IMR-90 (cell line): ENCODE measurements at regions not wholly inside any gene's neighbourhood (a gene's known extent, or its start where the extent isn't known, plus 50 kb on each side); places are given as distances from the start of the nearest gene placed in this dataset.

Experiments used
- ATAC-seq: fragments of 200-7000 bp; cut with Tn5 transposase; 2 replicates; pipeline ENCODE4 v1.9.1; 2020; ENCODE audit warnings: low read depth, mild to moderate bottlenecking, moderate library complexity
- BruUV-seq: library from RNA; stranded (reverse); fragments of 400-500 nt; replicated peaks from 2 replicates; lab custom pipeline; 2021; lab: Mats Ljungman, UMichigan
- CTCF ChIA-PET: fragments of 300-600 bp; formaldehyde crosslinking; extraction: SDS; loops from one replicate; lab custom pipeline; 2021; ENCODE audit warnings: antibody characterized with exemption; lab: Yijun Ruan, JAX
- POLR2A ChIA-PET: fragments of 300-600 bp; sonication (Branson Sonifier 250); formaldehyde crosslinking; loops from one replicate; lab custom pipeline; 2022; ENCODE audit warnings: antibody characterized with exemption; ENCODE audit not compliant: unreplicated experiment; lab: Charles Lee
- DNase-seq: peaks from one replicate; pipeline ENCODE4 v3.0.0; 2013
- H2AFZ ChIP-seq: replicated peaks from 2 replicates; pipeline ENCODE3; 2013; ENCODE audit warnings: low read length, mild to moderate bottlenecking; ENCODE audit not compliant: poor library complexity
- H2AK5ac ChIP-seq: 2 replicates; pipeline ENCODE4 v1.6.1; 2013; ENCODE audit warnings: low read depth, low read length, inconsistent platforms
- H2AK9ac ChIP-seq: replicated peaks from 2 replicates; pipeline ENCODE3; 2013; ENCODE audit warnings: mild to moderate bottlenecking, low read depth, low read length, moderate library complexity; ENCODE audit not compliant: poor library complexity
- H2BK120ac ChIP-seq: 2 replicates; pipeline ENCODE4 v1.6.1; 2013; ENCODE audit warnings: low read depth, low read length, inconsistent platforms
- H2BK15ac ChIP-seq: 3 replicates; pipeline ENCODE4 v1.6.1; 2013; ENCODE audit warnings: low read depth, low read length, inconsistent platforms
- H2BK20ac ChIP-seq: 2 replicates; pipeline ENCODE4 v1.6.1; 2013; ENCODE audit warnings: low read depth, mild to moderate bottlenecking, inconsistent platforms, low read length, moderate library complexity
- H2BK5ac ChIP-seq: 2 replicates; pipeline ENCODE4 v1.6.1; 2013; ENCODE audit warnings: mild to moderate bottlenecking, low read depth, low read length, inconsistent platforms; ENCODE audit not compliant: poor library complexity, severe bottlenecking
- H3K14ac ChIP-seq: replicated peaks from 2 replicates; pipeline ENCODE4 v1.6.1; 2013; ENCODE audit warnings: low read depth, low read length, inconsistent platforms
- H3K18ac ChIP-seq: 2 replicates; pipeline ENCODE4 v1.6.1; 2013; ENCODE audit warnings: low read depth, low read length, control low read depth
- H3K23ac ChIP-seq: 2 replicates; pipeline ENCODE4 v1.6.1; 2013; ENCODE audit warnings: low read depth, low read length, inconsistent platforms
- H3K27ac ChIP-seq: 2 replicates; pipeline ENCODE4 v1.5.1; 2013; ENCODE audit warnings: mild to moderate bottlenecking, control low read depth, low read length; ENCODE audit not compliant: insufficient read depth
- H3K27me3 ChIP-seq: 2 replicates; pipeline ENCODE4 v1.6.1; 2013; ENCODE audit warnings: low read length; ENCODE audit not compliant: control insufficient read depth, insufficient read depth
- H3K36me3 ChIP-seq: 2 replicates; pipeline ENCODE4 v1.6.1; 2013; ENCODE audit warnings: low read length, mixed read lengths; ENCODE audit not compliant: control insufficient read depth, insufficient read depth
- H3K4ac ChIP-seq: 2 replicates; pipeline ENCODE4 v1.6.1; 2013; ENCODE audit warnings: low read depth, low read length, inconsistent platforms
- H3K4me1 ChIP-seq: 2 replicates; pipeline ENCODE4 v1.6.1; 2013; ENCODE audit warnings: low read length, mixed read lengths; ENCODE audit not compliant: control insufficient read depth, insufficient read depth
- H3K4me2 ChIP-seq: 2 replicates; pipeline ENCODE4 v1.6.1; 2013; ENCODE audit warnings: low read depth, mild to moderate bottlenecking, control low read depth, low read length, moderate library complexity
- H3K4me3 ChIP-seq: 2 replicates; pipeline ENCODE4 v1.5.1; 2013; ENCODE audit warnings: low read depth, mild to moderate bottlenecking, control low read depth, low read length, moderate library complexity; ENCODE audit not compliant: insufficient read depth
- H3K56ac ChIP-seq: 2 replicates; pipeline ENCODE4 v1.6.1; 2013; ENCODE audit warnings: low read length, inconsistent platforms; ENCODE audit not compliant: insufficient read depth; ENCODE audit errors: extremely low read depth
- H3K79me1 ChIP-seq, 2 experiments: 2 replicates each; pipeline ENCODE4 v1.6.1; 2013; ENCODE audit warnings: low read length in 2 of 2, inconsistent platforms in 1 of 2, low read depth in 1 of 2
- H3K9ac ChIP-seq: 2 replicates; pipeline ENCODE4 v1.6.1; 2013; ENCODE audit warnings: low read depth, low read length, control low read depth
- H3K9me1 ChIP-seq: 2 replicates; pipeline ENCODE4 v1.6.1; 2013; ENCODE audit warnings: low read length, inconsistent platforms; ENCODE audit not compliant: insufficient read depth
- H3K9me3 ChIP-seq: 2 replicates; pipeline ENCODE4 v1.6.1; 2013; ENCODE audit warnings: low read length; ENCODE audit not compliant: control insufficient read depth, insufficient read depth
- H4K20me1 ChIP-seq: 2 replicates; pipeline ENCODE4 v1.6.1; 2013; ENCODE audit warnings: low read length, inconsistent platforms; ENCODE audit not compliant: insufficient read depth
- H4K5ac ChIP-seq: 2 replicates; pipeline ENCODE4 v1.6.1; 2013; ENCODE audit warnings: mild to moderate bottlenecking, low read depth, low read length, control low read depth
- H4K8ac ChIP-seq, 2 experiments: 2 replicates each; pipeline ENCODE4 v1.6.1; 2013; ENCODE audit warnings: low read depth in 2 of 2, low read length in 2 of 2, control low read depth in 1 of 2, inconsistent platforms in 1 of 2
- H4K91ac ChIP-seq: 2 replicates; pipeline ENCODE4 v1.6.1; 2013; ENCODE audit warnings: low read depth, low read length, inconsistent platforms; ENCODE audit not compliant: insufficient read depth
- CEBPB ChIP-seq: IDR thresholded peaks from 2 replicates; pipeline ENCODE4 v1.6.1; 2012; ENCODE audit warnings: low read depth, low read length, improper control_type of control experiment
- CHD1 ChIP-seq: IDR thresholded peaks from 2 replicates; pipeline ENCODE4 v1.6.1; 2012; ENCODE audit warnings: low read depth, low read length, improper control_type of control experiment
- MAFK ChIP-seq: IDR thresholded peaks from 2 replicates; pipeline ENCODE4 v1.6.1; 2012; ENCODE audit warnings: low read depth, low read length, improper control_type of control experiment
- MAZ ChIP-seq: IDR thresholded peaks from 2 replicates; pipeline ENCODE4 v1.6.1; 2012; ENCODE audit warnings: low read depth, mild to moderate bottlenecking, low read length, improper control_type of control experiment, moderate library complexity, borderline replicate concordance
- MXI1 ChIP-seq: IDR thresholded peaks from 2 replicates; pipeline ENCODE4 v1.6.1; 2012; ENCODE audit warnings: low read depth, mild to moderate bottlenecking, low read length, moderate library complexity, borderline replicate concordance
- NFE2L2 ChIP-seq: fragments of 150-350 bp; IDR thresholded peaks from 2 replicates; pipeline ENCODE4 v1.6.1; 2016; ENCODE audit warnings: low read depth, mild to moderate bottlenecking, low read length
- POLR2A ChIP-seq: IDR thresholded peaks from 2 replicates; pipeline ENCODE4 v1.6.1; 2012; ENCODE audit warnings: mild to moderate bottlenecking, low read depth, low read length
- RAD21 ChIP-seq: IDR thresholded peaks from 2 replicates; pipeline ENCODE4 v1.6.1; 2012; ENCODE audit warnings: low read length, improper control_type of control experiment
- RCOR1 ChIP-seq: IDR thresholded peaks from 2 replicates; pipeline ENCODE4 v1.6.1; 2012; ENCODE audit warnings: mild to moderate bottlenecking, low read length, improper control_type of control experiment; ENCODE audit not compliant: insufficient replicate concordance
- RFX5 ChIP-seq: IDR thresholded peaks from 2 replicates; pipeline ENCODE4 v1.8.0; 2012; ENCODE audit warnings: low read depth, mild to moderate bottlenecking, low read length, moderate library complexity
- SMC3 ChIP-seq: fragments of 150-350 bp; IDR thresholded peaks from 2 replicates; pipeline ENCODE4 v1.6.1; 2016; ENCODE audit warnings: low read depth, mild to moderate bottlenecking, antibody characterized with exemption, low read length, moderate library complexity
- WGBS, 2 experiments: methylation state at CpG; one replicate each; pipeline versions ENCODE4 v1.1.5 to v1.1.7; 2013; ENCODE audit warnings: missing lambda C conversion rate in 2 of 2; ENCODE audit not compliant: insufficient read length in 1 of 2; ENCODE audit errors: extremely low coverage in 2 of 2; 5-methylcytosine and 5-hydroxymethylcytosine counted together
- dilution Hi-C: fragments of 300-500 bp; cut with HindIII; formaldehyde crosslinking; loops from one replicate; pipeline ENCODE4 v1.14.3; 2018; ENCODE audit warnings: low sequenced_read_pairs; ENCODE audit not compliant: unreplicated experiment
- in situ Hi-C: fragments of 300-500 bp; cut with MboI; formaldehyde crosslinking; loops from 3 replicates; pipeline ENCODE4 v1.14.3; 2019; ENCODE audit warnings: low sequenced_read_pairs, inconsistent platforms, mixed read lengths
- intact Hi-C: fragments of 100-400 bp; cut with micrococcal nuclease; formaldehyde crosslinking; loops from 2 replicates; pipeline ENCODE4 v1.10.0; 2022
- TF ChIP-seq, protein P1 (sequence below): conservative IDR thresholded peaks from 2 replicates; pipeline ENCODE4 v1.5.1; 2012; ENCODE audit warnings: mild to moderate bottlenecking, low read depth, low read length, improper control_type of control experiment
- TF ChIP-seq, protein P2 (sequence below): fragments of 150-350 bp; IDR thresholded peaks from 2 replicates; pipeline ENCODE4 v1.6.1; 2017; ENCODE audit warnings: mild to moderate bottlenecking, antibody characterized with exemption, low read length, low read depth
- TF ChIP-seq, protein P3 (sequence below): fragments of 150-350 bp; IDR thresholded peaks from 2 replicates; pipeline ENCODE4 v1.6.1; 2016; ENCODE audit warnings: low read depth, mild to moderate bottlenecking, low read length, moderate library complexity, borderline replicate concordance

DNA sequence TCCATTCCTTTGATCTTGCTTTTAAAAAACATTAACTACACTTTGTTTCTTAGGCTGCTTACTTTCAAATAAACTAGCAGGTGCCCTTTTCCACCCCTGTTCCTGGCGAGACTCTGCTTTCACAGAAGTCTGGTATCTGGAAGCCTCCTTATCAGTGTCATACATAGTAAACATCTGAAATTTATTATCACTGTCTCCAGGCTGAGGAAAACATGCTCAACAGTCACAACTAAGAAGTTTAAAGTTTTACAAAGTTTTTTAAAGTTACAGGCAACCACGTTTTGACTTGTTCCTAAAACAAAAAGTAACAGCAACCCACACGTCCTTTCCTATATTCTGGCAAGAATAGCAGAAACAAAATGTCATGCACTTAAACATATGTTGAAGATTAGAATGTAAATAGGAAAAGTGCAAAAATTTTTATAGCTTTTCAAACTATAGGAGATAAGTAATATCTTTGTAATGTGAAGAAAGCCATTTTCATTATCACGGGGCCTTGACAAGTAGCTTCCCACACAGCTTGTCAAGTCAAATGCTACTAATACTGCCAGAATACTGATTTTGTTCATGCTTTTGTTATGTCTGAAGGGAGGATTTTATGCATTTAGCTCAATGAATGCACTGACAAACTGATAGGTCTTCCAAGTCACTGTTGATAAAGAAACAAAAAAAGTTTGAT is 275.2 kb upstream of the KCNMB2 start:
- dilution Hi-C loops: no loop called here
- no peak overlapping the region for H2BK15ac ChIP-seq
- H4K20me1 ChIP-seq: no peaks in the 10 kb centered on the region
- H2AK9ac ChIP-seq: no peak overlapping the region
- H2BK120ac ChIP-seq: no peak overlapping the region
- no peak overlapping the region for H2BK5ac ChIP-seq
- no peak overlapping the region for H3K23ac ChIP-seq
- no peaks in the 10 kb centered on the region for H3K9me3 ChIP-seq
- no peak overlapping the region for H3K14ac ChIP-seq
- no peak overlapping the region for H2AFZ ChIP-seq
- H3K9me1 ChIP-seq: no peaks in the 10 kb centered on the region
- no peak overlapping the region for H3K4ac ChIP-seq
- no peak overlapping the region for H4K5ac ChIP-seq
- H3K27me3 ChIP-seq: no peaks in the 10 kb centered on the region
- in situ Hi-C loops: no loop called here
- H3K27ac ChIP-seq: no peak overlapping the region
- WGBS, 2 experiments: no CpG with 5 or more reads among the region's 4 CpGs
- ATAC-seq (no peak), DNase-seq (no peak)
- ChIA-PET POLR2A (no interaction called here), CTCF (no interaction called here)
- H3K18ac ChIP-seq: no peak overlapping the region
- H3K4me1 ChIP-seq: 0 out of 2 replicates have a peak, but pooled peaks cover 1% of the 10 kb centered on the region
- H3K79me1 ChIP-seq: no peaks in the 10 kb centered on the region
- intact Hi-C loops: loop anchor here (2.0 kb wide), 1 partner anchor 14 kb away; no protein-coding TSS in a partner anchor
- no peaks in the 10 kb centered on the region for H3K36me3 ChIP-seq
- H2AK5ac ChIP-seq: no peak overlapping the region
- no peak overlapping the region for H3K9ac ChIP-seq
- no peak for TF ChIP-seq POLR2A
- TF ChIP-seq, protein P1, sequence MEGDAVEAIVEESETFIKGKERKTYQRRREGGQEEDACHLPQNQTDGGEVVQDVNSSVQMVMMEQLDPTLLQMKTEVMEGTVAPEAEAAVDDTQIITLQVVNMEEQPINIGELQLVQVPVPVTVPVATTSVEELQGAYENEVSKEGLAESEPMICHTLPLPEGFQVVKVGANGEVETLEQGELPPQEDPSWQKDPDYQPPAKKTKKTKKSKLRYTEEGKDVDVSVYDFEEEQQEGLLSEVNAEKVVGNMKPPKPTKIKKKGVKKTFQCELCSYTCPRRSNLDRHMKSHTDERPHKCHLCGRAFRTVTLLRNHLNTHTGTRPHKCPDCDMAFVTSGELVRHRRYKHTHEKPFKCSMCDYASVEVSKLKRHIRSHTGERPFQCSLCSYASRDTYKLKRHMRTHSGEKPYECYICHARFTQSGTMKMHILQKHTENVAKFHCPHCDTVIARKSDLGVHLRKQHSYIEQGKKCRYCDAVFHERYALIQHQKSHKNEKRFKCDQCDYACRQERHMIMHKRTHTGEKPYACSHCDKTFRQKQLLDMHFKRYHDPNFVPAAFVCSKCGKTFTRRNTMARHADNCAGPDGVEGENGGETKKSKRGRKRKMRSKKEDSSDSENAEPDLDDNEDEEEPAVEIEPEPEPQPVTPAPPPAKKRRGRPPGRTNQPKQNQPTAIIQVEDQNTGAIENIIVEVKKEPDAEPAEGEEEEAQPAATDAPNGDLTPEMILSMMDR: no peak
- TF ChIP-seq MAZ: no peak
- TF ChIP-seq, protein P2, sequence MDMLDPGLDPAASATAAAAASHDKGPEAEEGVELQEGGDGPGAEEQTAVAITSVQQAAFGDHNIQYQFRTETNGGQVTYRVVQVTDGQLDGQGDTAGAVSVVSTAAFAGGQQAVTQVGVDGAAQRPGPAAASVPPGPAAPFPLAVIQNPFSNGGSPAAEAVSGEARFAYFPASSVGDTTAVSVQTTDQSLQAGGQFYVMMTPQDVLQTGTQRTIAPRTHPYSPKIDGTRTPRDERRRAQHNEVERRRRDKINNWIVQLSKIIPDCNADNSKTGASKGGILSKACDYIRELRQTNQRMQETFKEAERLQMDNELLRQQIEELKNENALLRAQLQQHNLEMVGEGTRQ: no peak
- TF ChIP-seq MAFK: no peak
- TF ChIP-seq RFX5: no peak
- TF ChIP-seq, protein P3, sequence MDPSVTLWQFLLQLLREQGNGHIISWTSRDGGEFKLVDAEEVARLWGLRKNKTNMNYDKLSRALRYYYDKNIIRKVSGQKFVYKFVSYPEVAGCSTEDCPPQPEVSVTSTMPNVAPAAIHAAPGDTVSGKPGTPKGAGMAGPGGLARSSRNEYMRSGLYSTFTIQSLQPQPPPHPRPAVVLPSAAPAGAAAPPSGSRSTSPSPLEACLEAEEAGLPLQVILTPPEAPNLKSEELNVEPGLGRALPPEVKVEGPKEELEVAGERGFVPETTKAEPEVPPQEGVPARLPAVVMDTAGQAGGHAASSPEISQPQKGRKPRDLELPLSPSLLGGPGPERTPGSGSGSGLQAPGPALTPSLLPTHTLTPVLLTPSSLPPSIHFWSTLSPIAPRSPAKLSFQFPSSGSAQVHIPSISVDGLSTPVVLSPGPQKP: no peak
- no peak for TF ChIP-seq RAD21
- TF ChIP-seq CEBPB: no peak
- no peak for TF ChIP-seq SMC3
- TF ChIP-seq RCOR1: no peak
- TF ChIP-seq NFE2L2: no peak
- no peak for TF ChIP-seq MXI1
- TF ChIP-seq CHD1: no peak
- no peak overlapping the region for H3K4me3 ChIP-seq
- no TSS peak for BruUV-seq
- H4K91ac ChIP-seq: no peak overlapping the region
- peak overlapping the region; percentile 26 for H3K4me2 ChIP-seq
- H2BK20ac ChIP-seq: no peak overlapping the region
- H4K8ac ChIP-seq: no peak overlapping the region
- no peak overlapping the region for H3K56ac ChIP-seq
